Activated T-helper 9 cell treated with anti-CD3 and anti-CD28 coated beads, Interleukin-2, amount 50 U/mL, for 16 hours (primary cell): ENCODE measurements at regions not wholly inside any gene's neighbourhood (a gene's known extent, or its start where the extent isn't known, plus 50 kb on each side); places are given as distances from the start of the nearest gene placed in this dataset.

Experiments
- DNase-seq: peaks from one replicate; pipeline ENCODE4 v3.0.0-alpha.2; 2020; ENCODE audit warnings: low read depth

GRCh38 chr10:130430852-130431704, 294.9 kb downstream of the GLRX3 start:
- no peak for DNase-seq

GRCh38 chr10:130432271-130432670, 296.1 kb downstream of the GLRX3 start:
- DNase-seq: no peak

GRCh38 chr10:130432850-130433249, 296.7 kb downstream of the GLRX3 start:
- no peak for DNase-seq

- DNase-seq: no peak
Observed at GRCh38 chr10:130434446-130435385, 298.5 kb downstream of the GLRX3 start.

- no peak for DNase-seq
Observed at GRCh38 chr10:130435961-130436360, 299.8 kb downstream of the GLRX3 start.

- DNase-seq: no peak
Observed at GRCh38 chr10:130438861-130439260, 302.7 kb downstream of the GLRX3 start.

GRCh38 chr10:130439766-130440165, 303.6 kb downstream of the GLRX3 start:
- DNase-seq: no peak

GRCh38 chr10:130440494-130440893, 304.3 kb downstream of the GLRX3 start:
- no peak for DNase-seq

- DNase-seq: no peak
Observed at GRCh38 chr10:130440971-130441370, 304.8 kb downstream of the GLRX3 start.

- no peak for DNase-seq
Observed at GRCh38 chr10:130443066-130443465, 306.9 kb downstream of the GLRX3 start.

GRCh38 chr10:130453036-130453720, 317.0 kb downstream of the GLRX3 start:
- DNase-seq: no peak

GRCh38 chr10:130453721-130454542, 317.7 kb downstream of the GLRX3 start:
- DNase-seq: no peak

GRCh38 chr10:130454543-130455000, 318.4 kb downstream of the GLRX3 start:
- no peak for DNase-seq

GRCh38 chr10:130455111-130455695, 319.0 kb downstream of the GLRX3 start:
- no peak for DNase-seq

- no peak for DNase-seq
Observed at GRCh38 chr10:130455791-130456190, 319.6 kb downstream of the GLRX3 start.

- no peak for DNase-seq
Observed at GRCh38 chr10:130456616-130457015, 320.4 kb downstream of the GLRX3 start.

- no peak for DNase-seq
Observed at GRCh38 chr10:130458509-130458908, 322.3 kb downstream of the GLRX3 start.

- no peak for DNase-seq
Observed at GRCh38 chr10:130459011-130459410, 322.8 kb downstream of the GLRX3 start.

GRCh38 chr10:130459851-130460490, 323.8 kb downstream of the GLRX3 start:
- no peak for DNase-seq

- DNase-seq: no peak
Observed at GRCh38 chr10:130461631-130462030, 325.4 kb downstream of the GLRX3 start.
